Lower leg skin (tissue), 4 donors: ENCODE measurements at regions not wholly inside any gene's neighbourhood (a gene's known extent, or its start where the extent isn't known, plus 50 kb on each side); places are given as distances from the start of the nearest gene placed in this dataset.

ENCODE experiments used
- DNase-seq, 2 donors: peaks; one replicate each; pipeline ENCODE4 v3.0.0-alpha.2; 2019; ENCODE audit warnings: low spot score in 2 of 2
- H3K4me3 ChIP-seq: fragments of 200-600 bp; sonication (generic); 2 replicates; pipeline ENCODE4 v1.5.1; 2017; ENCODE audit warnings: mild to moderate bottlenecking, low read depth; ENCODE audit not compliant: poor library complexity, severe bottlenecking
- POLR2A ChIP-seq, 2 donors: fragments of 450-650 bp; IDR thresholded peaks; one replicate each; pipeline ENCODE4 v1.6.1; 2016 to 2017; ENCODE audit warnings: antibody characterized with exemption in 2 of 2, mild to moderate bottlenecking in 1 of 2, moderate library complexity in 1 of 2
- WGBS, 2 donors: methylation state at CpG; one replicate each; pipeline ENCODE4 v1.1.5; 2018; 5-methylcytosine and 5-hydroxymethylcytosine counted together
- intact Hi-C: fragments of 100-400 bp; cut with DNase I; formaldehyde crosslinking; loops from one replicate; pipeline ENCODE4 v1.15.0; 2023; ENCODE audit warnings: low total_unique reads
- TF ChIP-seq, protein P1 (sequence below), 3 donors: fragments of 450-650 bp; IDR thresholded peaks; one replicate each; pipeline ENCODE4 v1.5.1; 2016; ENCODE audit warnings: antibody characterized with exemption in 3 of 3, mild to moderate bottlenecking in 3 of 3, moderate library complexity in 2 of 3

DNA sequence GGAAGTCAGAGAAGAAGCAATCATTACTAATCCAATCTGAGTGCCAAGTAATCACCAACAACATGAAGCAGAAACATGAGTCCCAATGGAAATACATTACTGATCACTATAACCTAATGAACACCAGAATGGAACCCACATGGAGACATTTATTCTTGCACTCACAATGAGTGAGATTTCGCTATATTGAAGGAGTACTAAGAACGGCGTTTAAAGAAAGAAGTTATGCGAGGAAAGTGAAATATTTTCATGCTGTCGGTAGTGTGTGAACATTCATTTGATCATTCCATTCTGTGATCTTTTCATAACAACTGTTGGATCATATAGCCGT lies 181.1 kb downstream of the IRS1 start:
- intact Hi-C loops: no loop called here
- 69 to 72% methylated on average over 6 of the region's 6 CpGs for WGBS, 2 donors
- no peak overlapping the region for H3K4me3 ChIP-seq
- TF ChIP-seq, protein P1, sequence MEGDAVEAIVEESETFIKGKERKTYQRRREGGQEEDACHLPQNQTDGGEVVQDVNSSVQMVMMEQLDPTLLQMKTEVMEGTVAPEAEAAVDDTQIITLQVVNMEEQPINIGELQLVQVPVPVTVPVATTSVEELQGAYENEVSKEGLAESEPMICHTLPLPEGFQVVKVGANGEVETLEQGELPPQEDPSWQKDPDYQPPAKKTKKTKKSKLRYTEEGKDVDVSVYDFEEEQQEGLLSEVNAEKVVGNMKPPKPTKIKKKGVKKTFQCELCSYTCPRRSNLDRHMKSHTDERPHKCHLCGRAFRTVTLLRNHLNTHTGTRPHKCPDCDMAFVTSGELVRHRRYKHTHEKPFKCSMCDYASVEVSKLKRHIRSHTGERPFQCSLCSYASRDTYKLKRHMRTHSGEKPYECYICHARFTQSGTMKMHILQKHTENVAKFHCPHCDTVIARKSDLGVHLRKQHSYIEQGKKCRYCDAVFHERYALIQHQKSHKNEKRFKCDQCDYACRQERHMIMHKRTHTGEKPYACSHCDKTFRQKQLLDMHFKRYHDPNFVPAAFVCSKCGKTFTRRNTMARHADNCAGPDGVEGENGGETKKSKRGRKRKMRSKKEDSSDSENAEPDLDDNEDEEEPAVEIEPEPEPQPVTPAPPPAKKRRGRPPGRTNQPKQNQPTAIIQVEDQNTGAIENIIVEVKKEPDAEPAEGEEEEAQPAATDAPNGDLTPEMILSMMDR (IDR thresholded peaks at IDR 0.05): no peak
- TF ChIP-seq POLR2A (IDR thresholded peaks at IDR 0.05): no peak
- no peak for DNase-seq

- intact Hi-C loops: no loop called here
- H3K4me3 ChIP-seq: no peak overlapping the region
- TF ChIP-seq, protein P1 (IDR thresholded peaks at IDR 0.05): no peak
- TF ChIP-seq POLR2A (IDR thresholded peaks at IDR 0.05): no peak
- WGBS, 2 donors: 100% methylated on average over 2 of the region's 2 CpGs
- no peak for DNase-seq
Observed at GRCh38 chr2:226615891-226616290, 183.7 kb downstream of the IRS1 start.

DNA sequence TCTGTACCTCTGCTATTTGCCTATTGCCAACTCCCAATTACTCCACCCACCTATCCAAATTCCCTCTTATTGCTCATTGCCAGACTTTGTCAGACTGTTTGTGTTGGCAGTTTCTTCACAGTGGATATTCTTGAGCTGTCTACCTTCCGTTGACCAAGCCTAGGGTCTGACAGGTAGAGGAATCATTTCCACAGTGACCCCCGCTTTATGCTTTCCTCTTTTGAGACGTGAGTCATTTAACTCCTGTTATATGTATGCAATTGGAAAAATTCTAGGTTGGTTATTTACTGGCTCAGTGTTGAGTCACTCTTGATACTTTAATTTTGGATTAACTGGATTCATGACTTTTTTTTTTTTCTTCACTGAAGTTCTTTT lies 187.7 kb downstream of the IRS1 start:
- no peak for TF ChIP-seq POLR2A (IDR thresholded peaks at IDR 0.05)
- TF ChIP-seq, protein P1 (IDR thresholded peaks at IDR 0.05): no peak
- H3K4me3 ChIP-seq: no peak overlapping the region
- no peak for DNase-seq
- 83 to 85% methylated on average over 3 of the region's 3 CpGs for WGBS, 2 donors
- intact Hi-C loops: no loop called here

- 69 to 71% methylated on average over 4 of the region's 4 CpGs for WGBS, 2 donors
- TF ChIP-seq, protein P1 (IDR thresholded peaks at IDR 0.05): no peak
- TF ChIP-seq POLR2A (IDR thresholded peaks at IDR 0.05): no peak
- no peak overlapping the region for H3K4me3 ChIP-seq
- no peak for DNase-seq
- intact Hi-C loops: no loop called here
Observed at GRCh38 chr2:226611196-226611943, 188.2 kb downstream of the IRS1 start.

DNA sequence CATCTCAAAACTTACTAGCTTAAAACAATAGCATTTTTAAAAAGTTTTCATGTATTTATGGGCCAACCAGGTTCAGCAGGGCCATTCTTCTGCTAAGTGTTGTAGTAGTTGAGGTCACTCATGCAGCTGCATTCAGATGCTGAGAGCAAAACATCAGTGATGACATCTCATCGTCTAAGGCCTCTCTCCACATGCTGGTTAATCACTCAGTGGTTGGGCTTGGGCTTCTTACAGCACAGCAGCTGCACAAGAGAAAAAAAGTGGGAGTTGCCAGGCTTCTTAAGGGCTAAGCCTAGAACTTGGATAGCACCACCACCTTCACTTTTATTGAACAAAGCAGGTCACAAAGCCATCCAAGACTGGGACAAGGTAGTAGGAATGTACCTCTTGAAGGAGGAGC lies 190.3 kb downstream of the IRS1 start:
- intact Hi-C loops: no loop called here
- TF ChIP-seq POLR2A (IDR thresholded peaks at IDR 0.05): no peak
- TF ChIP-seq, protein P1 (IDR thresholded peaks at IDR 0.05): no peak
- WGBS, 2 donors: 36 to 42% methylated on average over 1 of the region's 1 CpG
- DNase-seq: no peak
- no peak overlapping the region for H3K4me3 ChIP-seq

- no peak for DNase-seq
- H3K4me3 ChIP-seq: no peak overlapping the region
- intact Hi-C loops: no loop called here
- WGBS, 2 donors: 64 to 68% methylated on average over 5 of the region's 5 CpGs
- TF ChIP-seq, protein P1 (IDR thresholded peaks at IDR 0.05): no peak
- TF ChIP-seq POLR2A (IDR thresholded peaks at IDR 0.05): no peak
Observed at GRCh38 chr2:226608451-226608850, 191.2 kb downstream of the IRS1 start.
